ENCODE measurements at regions not wholly inside any gene's neighbourhood (a gene's known extent, or its start where the extent isn't known, plus 50 kb on each side); places are given as distances from the start of the nearest gene placed in this dataset.

- H3K79me2 ChIP-seq (ENCODE audit: low read length): no peaks in the 10 kb centered on the region
- no peaks in the 10 kb centered on the region for H4K20me1 ChIP-seq (ENCODE audit: insufficient read depth, low read length)
- TF ChIP-seq, protein P1, sequence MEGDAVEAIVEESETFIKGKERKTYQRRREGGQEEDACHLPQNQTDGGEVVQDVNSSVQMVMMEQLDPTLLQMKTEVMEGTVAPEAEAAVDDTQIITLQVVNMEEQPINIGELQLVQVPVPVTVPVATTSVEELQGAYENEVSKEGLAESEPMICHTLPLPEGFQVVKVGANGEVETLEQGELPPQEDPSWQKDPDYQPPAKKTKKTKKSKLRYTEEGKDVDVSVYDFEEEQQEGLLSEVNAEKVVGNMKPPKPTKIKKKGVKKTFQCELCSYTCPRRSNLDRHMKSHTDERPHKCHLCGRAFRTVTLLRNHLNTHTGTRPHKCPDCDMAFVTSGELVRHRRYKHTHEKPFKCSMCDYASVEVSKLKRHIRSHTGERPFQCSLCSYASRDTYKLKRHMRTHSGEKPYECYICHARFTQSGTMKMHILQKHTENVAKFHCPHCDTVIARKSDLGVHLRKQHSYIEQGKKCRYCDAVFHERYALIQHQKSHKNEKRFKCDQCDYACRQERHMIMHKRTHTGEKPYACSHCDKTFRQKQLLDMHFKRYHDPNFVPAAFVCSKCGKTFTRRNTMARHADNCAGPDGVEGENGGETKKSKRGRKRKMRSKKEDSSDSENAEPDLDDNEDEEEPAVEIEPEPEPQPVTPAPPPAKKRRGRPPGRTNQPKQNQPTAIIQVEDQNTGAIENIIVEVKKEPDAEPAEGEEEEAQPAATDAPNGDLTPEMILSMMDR (IDR thresholded peaks at IDR 0.05; ENCODE audit: low read depth, low read length): no peak
- no peak for TF ChIP-seq EZH2phosphoT487 (IDR thresholded peaks at IDR 0.05; ENCODE audit: low read depth)
- H3K36me3 ChIP-seq (replicated peaks; ENCODE audit: low read depth, low read length): no peaks in the 10 kb centered on the region
- no peak overlapping the region for H3K27ac ChIP-seq (ENCODE audit: low read length)
- H3K9ac ChIP-seq (ENCODE audit: low read length): no peak overlapping the region
- no peaks in the 10 kb centered on the region for H3K4me1 ChIP-seq (ENCODE audit: low read length)
- H3K9me3 ChIP-seq (ENCODE audit: insufficient read depth, low read length): no peaks in the 10 kb centered on the region
- no peaks in the 10 kb centered on the region for H3K27me3 ChIP-seq (ENCODE audit: low read depth, low read length)
- H3K4me3 ChIP-seq (ENCODE audit: low read length): no peak overlapping the region
- H3K4me2 ChIP-seq (ENCODE audit: low read length): no peak overlapping the region
- H2AFZ ChIP-seq (ENCODE audit: low read depth, low read length): no peak overlapping the region
Observed at GRCh38 chr13:67328895-67329294, 98.8 kb upstream of the PCDH9 start.

DNA sequence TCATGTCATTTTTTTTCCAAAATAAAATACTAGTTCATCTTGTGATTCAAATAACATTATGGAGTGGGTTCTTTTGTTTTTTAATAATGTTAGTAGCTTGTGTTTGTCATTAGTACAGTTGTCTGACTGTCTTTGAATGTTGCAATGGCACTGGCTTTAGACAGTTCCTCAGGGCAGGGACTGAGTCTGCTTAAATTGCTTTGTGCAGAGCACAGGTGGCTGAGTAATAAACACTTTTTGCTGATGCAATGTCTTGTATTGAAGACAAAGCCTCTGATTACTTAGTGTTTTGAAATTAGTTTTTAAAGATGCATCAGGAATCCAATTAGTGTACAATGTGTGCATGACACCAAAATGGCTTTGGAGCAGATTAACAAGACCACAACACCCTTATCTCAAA, 88.7 kb upstream of the PCDH9 start:
- no peak for TF ChIP-seq EZH2phosphoT487 (IDR thresholded peaks at IDR 0.05; ENCODE audit: low read depth)
- TF ChIP-seq, protein P1 (IDR thresholded peaks at IDR 0.05; ENCODE audit: low read depth, low read length): no peak
- Histone ChIP-seq H3K4me3 (ENCODE audit: low read length) (no peak overlapping the region), H3K36me3 (replicated peaks; ENCODE audit: low read depth, low read length) (no peaks in the 10 kb centered on the region), H3K27me3 (ENCODE audit: low read depth, low read length) (no peaks in the 10 kb centered on the region), H3K4me1 (ENCODE audit: low read length) (peaks cover 7% of the 10 kb centered on the region), H3K27ac (ENCODE audit: low read length) (no peak overlapping the region), H4K20me1 (ENCODE audit: insufficient read depth, low read length) (no peaks in the 10 kb centered on the region), H2AFZ (ENCODE audit: low read depth, low read length) (no peak overlapping the region), H3K9me3 (ENCODE audit: insufficient read depth, low read length) (no peaks in the 10 kb centered on the region), H3K4me2 (ENCODE audit: low read length) (no peak overlapping the region), H3K79me2 (ENCODE audit: low read length) (no peaks in the 10 kb centered on the region), H3K9ac (ENCODE audit: low read length) (no peak overlapping the region)

DNA sequence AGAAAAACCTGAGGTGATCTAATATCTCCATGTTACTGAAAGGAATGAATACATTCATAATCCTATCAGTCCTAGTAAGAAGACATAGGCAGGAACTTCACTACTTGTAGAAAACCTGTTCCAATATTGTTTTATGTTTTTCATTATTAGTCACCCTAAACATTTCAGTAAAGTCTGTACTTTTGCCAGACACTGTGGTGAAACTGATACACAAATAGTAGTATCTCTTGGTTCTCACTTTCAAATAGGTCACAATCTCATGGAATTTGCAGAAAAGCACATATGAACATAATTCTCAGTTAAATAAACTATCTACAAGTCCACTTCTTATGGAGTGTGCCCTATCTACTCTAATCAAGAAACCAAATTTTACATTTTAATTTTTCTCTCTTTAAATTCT, 88.3 kb upstream of the PCDH9 start:
- H3K4me1 ChIP-seq (ENCODE audit: low read length): peaks cover 7% of the 10 kb centered on the region
- no peaks in the 10 kb centered on the region for H3K27me3 ChIP-seq (ENCODE audit: low read depth, low read length)
- H4K20me1 ChIP-seq (ENCODE audit: insufficient read depth, low read length): no peaks in the 10 kb centered on the region
- H3K9ac ChIP-seq (ENCODE audit: low read length): no peak overlapping the region
- TF ChIP-seq, protein P1 (IDR thresholded peaks at IDR 0.05; ENCODE audit: low read depth, low read length): no peak
- TF ChIP-seq EZH2phosphoT487 (IDR thresholded peaks at IDR 0.05; ENCODE audit: low read depth): no peak
- no peak overlapping the region for H3K4me2 ChIP-seq (ENCODE audit: low read length)
- no peaks in the 10 kb centered on the region for H3K9me3 ChIP-seq (ENCODE audit: insufficient read depth, low read length)
- H3K36me3 ChIP-seq (replicated peaks; ENCODE audit: low read depth, low read length): no peaks in the 10 kb centered on the region
- no peak overlapping the region for H2AFZ ChIP-seq (ENCODE audit: low read depth, low read length)
- no peaks in the 10 kb centered on the region for H3K79me2 ChIP-seq (ENCODE audit: low read length)
- no peak overlapping the region for H3K4me3 ChIP-seq (ENCODE audit: low read length)
- H3K27ac ChIP-seq (ENCODE audit: low read length): no peak overlapping the region

GRCh38 chr13:67314405-67314804, 84.3 kb upstream of the PCDH9 start:
- no peak overlapping the region for H3K9ac ChIP-seq (ENCODE audit: low read length)
- H3K27me3 ChIP-seq (ENCODE audit: low read depth, low read length): no peaks in the 10 kb centered on the region
- H3K4me1 ChIP-seq (ENCODE audit: low read length): peaks cover 7% of the 10 kb centered on the region
- no peaks in the 10 kb centered on the region for H3K79me2 ChIP-seq (ENCODE audit: low read length)
- TF ChIP-seq EZH2phosphoT487 (IDR thresholded peaks at IDR 0.05; ENCODE audit: low read depth): no peak
- TF ChIP-seq, protein P1 (IDR thresholded peaks at IDR 0.05; ENCODE audit: low read depth, low read length): no peak
- H2AFZ ChIP-seq (ENCODE audit: low read depth, low read length): no peak overlapping the region
- no peak overlapping the region for H3K4me2 ChIP-seq (ENCODE audit: low read length)
- H3K9me3 ChIP-seq (ENCODE audit: insufficient read depth, low read length): no peaks in the 10 kb centered on the region
- no peaks in the 10 kb centered on the region for H4K20me1 ChIP-seq (ENCODE audit: insufficient read depth, low read length)
- no peaks in the 10 kb centered on the region for H3K36me3 ChIP-seq (replicated peaks; ENCODE audit: low read depth, low read length)
- H3K27ac ChIP-seq (ENCODE audit: low read length): no peak overlapping the region
- H3K4me3 ChIP-seq (ENCODE audit: low read length): no peak overlapping the region
